NCI-H510A (cell line): ENCODE measurements at regions not wholly inside any gene's neighbourhood (a gene's known extent, or its start where the extent isn't known, plus 50 kb on each side); places are given as distances from the start of the nearest gene placed in this dataset.
"Not testable (repeated sequence)": the region's sequence is repeated elsewhere in the genome, so short reads cannot be mapped to it uniquely, and the experiment has no call there.

Experiments used
- DNase-seq: peaks from one replicate; lab custom pipeline; 2025; lab: John Stamatoyannopoulos, UW

DNA sequence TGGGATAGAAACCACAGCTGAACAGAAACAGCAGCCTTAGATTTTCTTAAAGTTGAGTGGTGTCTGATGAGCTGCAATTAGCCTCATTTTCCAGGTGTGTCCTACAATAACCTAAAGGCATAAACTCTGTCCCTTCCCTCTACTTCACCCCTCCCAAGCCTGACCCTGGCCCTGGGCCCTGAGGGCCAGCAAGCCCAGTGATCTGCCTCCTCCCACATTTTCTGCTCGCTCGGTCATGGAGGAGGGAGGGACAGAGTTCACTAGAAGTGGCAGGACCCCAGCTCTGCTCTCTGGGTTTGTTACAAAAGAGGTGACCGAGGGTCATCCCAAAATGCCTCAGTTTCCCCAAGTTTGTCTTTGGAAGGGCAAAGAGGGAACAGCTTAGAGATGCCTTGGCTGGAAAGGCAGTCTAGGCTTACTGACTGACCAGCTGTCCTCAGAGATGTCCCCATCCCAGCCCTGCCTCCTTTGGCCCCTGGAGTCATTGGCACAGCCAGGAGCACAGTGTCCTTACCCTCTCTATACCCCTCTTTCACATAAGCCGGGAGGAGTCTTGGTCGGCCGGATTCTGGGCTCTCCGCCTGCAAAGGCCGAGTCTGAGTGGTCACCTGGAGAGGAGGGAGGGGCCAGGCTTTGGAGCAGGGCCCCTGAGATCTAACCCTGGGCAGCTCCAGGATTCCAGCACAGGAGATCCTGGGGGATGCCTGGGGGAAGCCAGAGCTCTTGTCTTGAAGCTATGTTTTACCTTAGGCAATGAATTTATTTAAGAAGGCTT is 172.7 kb downstream of the PTPRU start:
- no peak for DNase-seq

DNA sequence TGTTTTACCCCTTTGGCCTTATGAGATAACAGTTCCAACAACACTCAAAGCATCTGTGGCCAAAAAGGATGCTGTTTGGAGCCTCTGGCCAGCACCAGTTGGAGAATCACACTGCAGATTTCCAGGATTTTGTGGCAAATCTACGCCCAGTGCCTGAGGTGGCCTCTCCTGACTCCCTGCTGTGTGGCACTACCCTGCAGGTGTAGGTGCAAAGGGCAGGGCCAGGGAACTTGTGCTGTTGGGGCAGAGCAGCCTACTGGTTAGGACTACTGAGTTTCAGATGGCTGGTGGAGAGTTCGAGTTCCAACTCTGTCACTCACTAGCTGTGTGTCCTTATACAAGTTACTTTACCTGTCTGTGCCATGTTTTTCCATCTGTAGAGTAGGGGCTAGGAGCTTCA is 170.5 kb downstream of the PTPRU start:
- DNase-seq = no peak

DNA sequence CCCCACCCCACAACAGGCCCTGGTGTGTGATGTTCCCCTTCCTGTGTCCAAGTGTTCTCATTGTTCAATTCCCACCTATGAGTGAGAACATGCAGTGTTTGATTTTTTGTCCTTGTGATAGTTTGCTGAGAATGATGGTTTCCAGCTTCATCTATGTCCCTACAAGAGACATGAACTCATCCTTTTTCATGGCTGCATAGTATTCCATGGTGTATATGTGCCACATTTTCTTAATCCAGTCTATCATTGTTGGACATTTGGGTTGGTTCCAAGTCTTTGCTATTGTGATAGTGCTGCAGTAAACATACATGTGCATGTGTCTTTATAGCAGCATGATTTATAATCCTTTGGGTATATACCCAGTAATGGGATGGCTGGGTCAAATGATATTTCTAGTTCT is 163.9 kb downstream of the PTPRU start:
- DNase-seq = not testable (repeated sequence)

DNA sequence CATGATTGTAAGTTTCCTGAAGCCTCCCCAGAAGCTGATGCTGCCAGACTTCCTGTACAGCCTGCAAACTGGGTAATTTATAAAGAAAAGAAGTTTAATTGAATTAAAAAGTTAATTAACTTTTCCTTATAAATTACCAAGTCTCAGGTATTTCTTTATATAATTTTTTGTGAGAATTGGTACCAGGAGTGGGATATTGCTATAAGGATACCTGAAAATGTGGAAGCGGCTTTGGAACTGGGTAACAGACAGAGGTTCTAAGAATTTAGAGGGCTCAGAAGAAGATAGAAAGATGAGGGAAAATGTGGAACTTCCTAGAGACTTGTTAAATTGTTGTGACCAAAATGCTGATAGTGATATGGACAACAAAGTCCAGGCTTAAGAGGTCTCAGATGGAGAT is 163.1 kb downstream of the PTPRU start:
- DNase-seq = no peak

DNA sequence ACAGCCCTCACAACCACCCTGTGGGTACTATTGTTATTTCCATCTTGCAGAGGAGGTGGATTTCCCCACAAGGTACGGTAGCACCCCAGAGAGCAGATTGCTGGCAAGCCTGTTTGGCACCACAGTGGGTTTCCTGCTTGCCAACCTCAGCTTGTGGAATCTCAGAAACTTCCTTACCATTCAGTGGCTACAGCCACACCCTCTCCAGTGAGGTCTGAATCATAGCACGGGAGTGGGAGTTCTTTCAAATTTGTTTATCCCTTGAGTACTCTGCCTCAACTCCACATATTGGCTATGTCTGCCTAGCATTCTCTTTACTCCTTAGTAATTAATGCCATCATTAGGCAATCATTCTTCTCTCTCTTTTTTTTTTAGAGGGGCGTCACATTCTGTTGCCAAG is 162.1 kb downstream of the PTPRU start:
- no peak for DNase-seq

DNA sequence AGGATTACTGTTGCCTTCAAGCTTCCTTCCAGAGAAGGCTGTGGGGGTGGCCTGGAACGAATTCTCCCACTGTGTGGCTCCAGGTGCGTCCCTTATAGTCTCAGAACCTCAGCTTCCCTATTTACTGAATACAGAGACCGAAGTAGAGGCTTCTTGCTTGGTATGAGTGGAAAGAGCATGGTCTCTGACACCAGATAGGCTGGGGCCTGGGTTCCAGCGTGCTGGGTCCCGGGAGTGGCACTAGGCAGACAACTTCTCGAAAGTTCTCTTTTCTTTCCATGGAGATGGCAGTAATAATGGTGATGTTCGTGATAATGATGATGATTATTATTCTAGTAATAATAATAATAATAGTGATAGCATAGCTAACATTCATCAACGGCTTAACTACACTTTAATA is 161.7 kb downstream of the PTPRU start:
- DNase-seq = no peak

DNA sequence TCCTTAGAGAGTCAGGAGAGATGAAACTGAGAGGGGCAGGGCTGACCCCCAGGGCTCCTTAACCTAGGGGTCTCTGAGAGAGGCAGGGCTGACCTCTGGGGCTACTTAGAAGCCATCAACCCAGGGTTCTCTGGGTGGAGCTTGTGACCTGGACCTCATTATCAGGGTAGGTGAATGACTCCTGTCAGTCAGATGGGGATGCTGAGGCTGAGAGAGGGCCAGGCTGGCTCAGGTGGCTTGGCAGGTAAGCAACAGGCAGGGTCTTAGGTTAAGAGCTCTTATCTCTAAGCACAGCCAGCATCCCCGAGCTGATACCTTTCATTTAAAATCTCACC is 160.9 kb downstream of the PTPRU start:
- no peak for DNase-seq

DNA sequence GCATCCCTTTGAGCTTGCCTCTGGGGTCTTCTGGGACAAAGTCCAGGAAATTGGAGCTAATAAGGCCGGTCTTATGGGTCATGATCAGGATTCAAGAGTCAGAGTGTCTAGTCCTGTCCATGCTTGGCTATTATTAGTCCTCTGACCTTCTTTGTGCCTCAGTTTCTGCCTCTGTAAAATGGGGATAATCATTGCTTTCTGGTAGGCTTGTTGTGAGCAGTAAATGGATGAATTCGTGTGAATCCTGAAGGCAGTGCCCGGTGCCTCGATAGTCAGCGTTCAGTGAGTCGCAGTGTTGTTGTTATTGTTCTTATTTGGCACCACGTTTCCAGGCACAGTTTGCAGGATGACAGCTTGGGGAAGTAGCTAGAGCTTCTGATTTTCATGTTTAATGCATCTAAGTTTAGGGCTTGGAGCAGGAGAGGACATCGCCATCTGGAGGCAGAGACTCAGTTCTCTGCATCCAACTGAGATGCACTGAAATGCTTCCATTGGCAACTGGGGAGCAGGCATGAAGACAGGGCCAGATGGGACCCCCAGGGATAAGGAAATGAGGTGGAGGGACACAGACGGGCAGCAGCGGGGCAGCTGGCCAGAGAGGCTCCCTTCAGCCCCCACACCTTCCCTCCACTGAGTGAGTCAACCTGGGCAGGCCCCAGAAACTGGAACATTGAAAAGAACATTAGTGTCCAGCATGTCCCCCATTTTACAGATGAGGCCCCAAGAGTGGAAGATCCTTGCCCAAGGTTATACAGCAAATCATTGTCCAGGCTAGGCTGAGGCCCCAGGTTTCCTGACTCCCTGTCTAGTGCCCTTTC is 160.3 kb downstream of the PTPRU start:
- DNase-seq = no peak

DNA sequence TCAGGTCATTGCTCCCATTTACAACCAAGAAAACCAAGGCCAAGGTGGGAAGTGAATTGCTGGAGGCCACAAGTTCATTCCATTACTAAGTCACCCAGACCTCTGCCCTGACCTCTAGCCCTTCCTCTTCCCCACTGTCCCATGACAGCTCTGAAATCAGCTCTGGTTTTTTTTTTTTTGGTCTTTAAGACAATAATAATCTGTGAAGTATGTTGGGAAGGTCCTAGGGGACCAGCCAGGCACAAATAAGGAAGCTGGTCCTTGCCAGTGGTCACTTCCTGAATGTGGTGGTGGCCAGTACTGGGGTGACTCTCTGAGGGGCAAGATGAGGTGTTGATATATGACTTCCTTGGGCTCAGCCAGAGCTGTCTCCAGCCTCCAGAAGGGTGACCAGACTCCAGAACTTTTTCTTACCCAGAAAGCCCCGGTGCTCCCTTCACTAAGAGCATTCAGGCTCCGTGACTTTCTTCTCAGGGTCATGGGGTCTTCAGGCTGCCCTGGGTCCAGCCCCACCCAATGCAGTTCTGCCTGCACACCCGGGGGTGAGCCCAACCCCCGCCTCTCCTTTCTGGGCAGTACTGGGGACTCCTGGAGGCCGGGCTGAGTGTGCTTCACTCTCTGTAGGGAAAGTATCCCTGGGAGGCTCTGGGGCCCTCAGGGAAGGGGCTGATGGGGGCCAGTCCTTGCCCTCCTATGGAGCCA is 159.6 kb downstream of the PTPRU start:
- DNase-seq = no peak

DNA sequence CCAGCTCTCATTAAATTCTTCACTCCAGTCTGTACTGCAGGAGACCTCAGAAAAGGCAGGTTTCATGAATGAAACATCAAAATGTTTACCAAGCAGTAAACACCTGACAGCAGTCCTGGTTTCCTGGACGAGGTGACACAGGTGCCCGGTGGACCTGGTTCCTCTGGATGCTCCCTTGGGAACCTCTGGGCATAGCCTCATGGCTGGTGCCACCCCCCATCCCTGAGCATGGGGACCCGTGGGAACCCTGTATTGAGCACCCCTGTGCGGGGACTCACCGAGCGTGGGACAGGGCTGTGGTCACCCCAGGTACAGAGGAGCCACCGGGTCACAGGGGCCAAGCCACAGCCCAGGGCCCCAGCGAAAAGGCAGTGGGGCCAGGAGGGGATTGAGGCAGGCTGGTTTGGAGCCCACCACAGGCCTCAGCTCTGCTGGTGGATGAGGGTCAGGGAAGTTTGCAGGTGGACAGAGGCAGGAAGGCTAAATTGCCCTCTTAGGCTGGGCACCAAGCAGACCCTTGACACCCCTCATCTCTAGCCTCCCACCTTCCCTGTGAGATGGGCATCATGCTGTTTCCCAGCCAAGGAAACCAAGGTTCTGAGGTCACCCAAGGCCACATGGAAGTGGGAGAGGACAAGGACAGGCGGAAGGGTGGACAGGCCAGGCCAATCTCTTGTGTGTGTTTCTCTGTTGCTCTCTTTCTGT is 158.4 kb downstream of the PTPRU start:
- DNase-seq = no peak

DNA sequence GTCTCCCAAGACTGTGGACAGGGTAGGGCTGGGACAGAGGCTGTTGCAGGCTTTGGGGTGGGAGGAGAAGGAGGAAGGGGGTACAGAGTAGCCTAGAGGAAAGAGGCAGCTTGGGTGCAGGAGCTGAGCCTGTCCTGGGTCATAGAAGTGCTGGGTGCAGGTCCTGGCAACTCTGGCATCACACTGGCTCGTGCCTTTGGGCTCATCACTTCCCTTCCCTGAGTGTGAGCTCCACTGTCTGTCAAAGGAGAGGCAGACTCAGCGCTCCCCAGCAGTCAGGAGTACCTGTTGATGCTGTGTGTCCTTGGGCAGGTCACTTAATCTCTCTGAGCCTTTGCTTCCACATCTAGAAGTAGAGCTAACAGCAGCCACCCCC is 157.1 kb downstream of the PTPRU start:
- no peak for DNase-seq

DNA sequence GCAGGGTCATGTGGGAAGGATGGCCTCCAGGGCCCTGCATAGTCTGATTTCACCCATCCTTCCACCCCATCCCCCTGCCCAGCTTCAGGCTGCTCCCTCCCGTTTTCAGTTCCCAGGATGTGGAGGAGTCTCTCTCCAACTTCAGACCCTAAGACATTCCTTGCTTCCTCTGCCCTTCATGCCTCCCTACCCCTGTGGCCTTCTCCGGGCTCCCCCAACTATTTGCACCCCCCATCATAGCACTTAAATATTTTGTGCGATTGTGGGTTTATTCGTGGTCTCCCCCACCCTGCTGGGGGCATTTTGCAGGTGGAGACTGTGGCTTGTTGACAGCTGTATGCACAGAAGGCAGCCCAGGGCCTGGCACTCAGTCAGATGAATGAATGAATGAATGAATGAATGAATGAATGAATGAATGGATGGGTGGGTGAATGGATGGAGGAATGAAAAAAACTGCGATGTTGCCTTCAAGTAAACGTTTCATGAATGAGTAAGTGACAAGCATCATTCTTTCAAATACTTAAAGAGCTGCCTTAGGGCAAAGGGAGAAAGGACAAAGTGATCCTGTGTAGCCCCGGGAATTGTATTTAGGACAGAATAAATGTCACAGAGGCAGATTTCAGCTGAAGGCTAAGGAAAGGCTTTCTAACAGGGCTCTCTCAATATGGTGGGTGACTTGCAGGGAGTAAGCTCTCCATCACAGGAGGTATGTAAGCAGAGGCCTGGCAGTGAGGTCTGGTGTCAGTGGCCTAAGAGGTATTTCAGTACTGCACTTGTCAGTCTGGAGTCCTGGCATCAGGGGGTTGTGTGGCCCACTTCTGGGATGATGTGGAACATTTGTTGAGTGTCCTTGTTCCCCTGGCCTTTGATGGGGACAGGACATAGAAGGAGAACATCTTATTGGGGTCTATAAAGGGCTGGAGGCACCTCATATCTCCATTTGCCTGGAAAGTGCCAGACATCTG is 156.4 kb downstream of the PTPRU start:
- no peak for DNase-seq

DNA sequence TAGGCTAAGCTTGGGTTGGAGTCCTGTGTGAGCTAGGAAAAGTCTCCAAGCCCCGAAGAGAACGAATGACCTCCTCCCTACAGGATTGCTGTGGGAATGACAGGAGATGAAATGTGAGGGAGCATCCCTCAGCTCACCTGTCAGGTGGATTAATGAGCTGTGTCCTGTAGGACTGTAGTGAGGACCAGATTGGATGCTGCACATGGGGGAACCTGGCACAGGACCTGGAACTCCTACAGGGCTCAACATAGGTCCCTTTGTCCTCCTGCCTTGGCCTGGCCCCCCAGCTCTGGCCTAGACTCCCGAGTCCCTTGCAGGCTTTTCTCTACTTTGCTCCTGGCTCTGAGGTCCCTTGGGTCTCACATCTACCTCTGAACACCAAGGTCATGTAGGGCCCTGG is 155.7 kb downstream of the PTPRU start:
- DNase-seq = no peak

DNA sequence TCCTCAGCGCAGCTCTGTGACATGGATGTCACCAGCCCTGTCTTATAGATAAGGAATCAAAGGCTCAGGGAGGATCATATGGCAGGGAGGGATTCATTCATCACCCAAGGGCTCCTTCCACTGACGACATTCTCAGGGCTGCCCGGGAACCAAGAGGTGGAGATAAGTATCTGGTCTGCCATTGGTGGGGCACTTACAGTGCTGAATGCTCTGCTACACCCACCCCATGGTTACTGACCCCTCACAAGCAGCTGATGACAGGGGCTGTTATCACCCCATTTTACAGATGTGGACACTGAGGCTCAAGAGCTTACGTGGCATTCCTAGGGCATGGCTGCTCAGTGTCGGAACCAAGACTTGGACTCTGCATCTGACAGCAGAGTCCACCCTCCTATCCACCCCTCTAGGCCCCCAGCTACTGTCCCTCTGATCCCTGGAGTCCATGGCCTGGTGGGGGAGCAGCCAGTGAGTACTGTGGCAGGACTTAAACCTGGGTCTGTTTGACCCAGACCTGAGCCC is 155.1 kb downstream of the PTPRU start:
- DNase-seq = no peak

DNA sequence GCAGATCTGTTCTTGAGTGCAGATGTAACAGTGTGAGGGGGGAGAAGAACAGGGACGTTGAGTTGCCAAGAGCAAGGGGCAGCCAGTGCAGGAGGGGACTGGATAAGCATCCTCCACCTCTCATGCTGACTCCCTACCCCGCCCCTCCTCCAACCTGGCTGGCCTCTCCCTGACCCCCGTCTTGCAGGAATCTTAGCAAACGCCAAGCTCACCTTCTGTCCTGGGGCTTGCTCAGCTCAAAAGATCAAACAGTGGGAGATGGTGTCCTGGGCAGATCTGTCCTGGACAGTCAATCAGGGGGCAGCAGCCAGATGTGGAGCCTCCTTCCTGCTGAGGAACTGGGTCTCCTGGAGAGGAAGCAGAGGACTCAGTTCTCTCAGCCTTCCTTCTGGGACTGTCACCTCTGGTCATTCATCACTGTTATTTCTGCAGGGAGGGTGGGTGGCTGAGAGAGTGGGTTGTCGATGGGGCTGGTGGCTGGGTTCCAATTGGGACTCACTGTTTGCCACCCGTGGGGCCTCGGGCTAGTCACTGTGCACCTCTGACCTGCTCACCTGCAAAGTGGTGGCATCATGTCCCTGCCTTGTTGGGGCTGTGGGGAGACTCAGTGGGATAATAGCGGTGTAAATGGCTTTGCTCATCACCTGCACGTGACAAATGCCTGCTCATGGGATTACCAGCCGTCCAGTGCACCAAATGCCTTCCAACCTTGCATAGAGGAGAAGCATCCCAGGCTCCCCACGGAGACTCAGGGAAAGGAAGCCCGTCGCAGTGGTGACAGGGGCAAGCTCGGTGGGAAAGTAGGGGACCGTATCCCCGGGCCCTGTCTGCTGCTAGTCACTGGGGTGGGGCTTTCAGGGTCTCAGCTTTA is 154.4 kb downstream of the PTPRU start:
- no peak for DNase-seq

DNA sequence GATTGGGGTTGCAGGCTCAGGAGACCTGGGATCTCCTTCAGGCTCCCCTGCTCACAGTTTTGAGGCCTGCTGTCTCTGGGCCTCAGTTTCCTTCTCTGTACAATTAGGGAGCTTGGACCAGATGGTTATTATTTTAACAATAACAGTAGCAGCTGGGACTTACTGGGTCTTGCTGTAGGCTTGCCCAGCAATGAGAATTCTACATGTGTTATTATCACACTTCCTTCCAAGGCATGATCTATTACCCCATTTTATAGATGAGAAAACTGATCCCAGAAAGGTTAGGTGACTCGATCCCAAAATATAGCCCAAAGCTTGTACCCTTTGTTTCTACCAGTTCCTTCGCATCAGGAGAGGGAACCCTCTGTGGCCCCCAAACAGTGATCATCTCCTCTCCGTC is 153.8 kb downstream of the PTPRU start:
- DNase-seq = no peak

DNA sequence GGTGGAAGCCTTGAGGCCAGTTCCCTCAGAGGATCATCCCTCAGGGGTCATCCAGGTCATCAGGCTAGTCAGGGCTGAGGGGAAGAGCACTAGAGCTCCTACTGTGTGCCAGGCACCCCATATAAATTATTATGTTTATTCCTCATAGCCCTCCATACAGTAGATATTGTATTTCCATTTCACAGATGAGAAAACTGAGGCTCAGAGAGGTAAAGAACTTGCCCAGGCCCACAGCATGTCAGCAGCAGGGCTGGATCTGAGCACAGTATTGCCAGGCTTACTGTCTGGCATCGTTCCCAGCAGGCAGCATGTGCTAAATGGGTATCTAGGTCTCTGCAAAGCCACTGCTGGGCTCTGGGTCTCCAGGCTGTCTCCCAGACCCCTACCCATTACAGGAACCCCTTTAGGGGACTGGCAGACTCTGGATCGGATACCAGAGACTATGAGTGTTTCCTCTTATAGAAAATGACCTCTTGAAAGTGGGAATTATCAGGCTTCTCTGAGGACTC is 153.3 kb downstream of the PTPRU start:
- DNase-seq = no peak

DNA sequence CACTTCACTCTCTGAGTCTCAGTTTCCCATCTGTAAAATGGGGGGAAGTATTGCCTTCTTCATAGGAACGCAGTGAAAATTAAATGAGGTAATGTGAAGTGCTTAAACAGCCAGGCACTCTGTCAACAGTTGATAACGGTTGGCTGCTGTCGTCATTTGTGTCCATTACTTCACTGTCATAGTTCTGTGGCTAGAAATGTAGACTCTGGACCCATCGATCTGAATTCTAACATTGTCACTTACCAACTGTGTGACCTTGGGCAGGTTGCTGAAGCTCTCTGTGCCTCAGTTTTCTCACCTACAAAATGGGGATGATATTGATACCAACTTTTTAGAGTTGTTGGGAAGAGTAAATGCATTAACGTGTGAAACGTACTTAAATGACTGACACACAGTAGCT is 152.6 kb downstream of the PTPRU start:
- DNase-seq = no peak

DNA sequence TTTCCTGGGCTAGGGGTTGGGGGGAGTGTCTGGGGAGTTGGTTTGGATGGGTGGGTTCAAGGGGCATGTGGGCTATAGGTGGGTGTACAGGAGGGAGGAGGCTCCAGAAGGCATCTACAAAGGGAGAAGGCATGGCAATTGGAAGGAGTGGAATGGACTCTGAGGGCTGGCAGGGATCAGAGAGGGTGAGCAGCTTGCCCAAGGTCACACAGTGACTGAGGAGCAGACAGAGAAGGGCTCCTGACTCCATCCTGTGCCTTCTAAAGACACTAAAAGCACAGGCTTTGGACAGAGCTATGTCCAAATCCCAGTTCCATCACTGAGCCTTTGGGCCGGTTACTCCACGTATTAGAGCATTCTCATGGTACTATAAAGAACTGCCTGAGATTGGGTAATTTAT is 151.8 kb downstream of the PTPRU start:
- DNase-seq = no peak

DNA sequence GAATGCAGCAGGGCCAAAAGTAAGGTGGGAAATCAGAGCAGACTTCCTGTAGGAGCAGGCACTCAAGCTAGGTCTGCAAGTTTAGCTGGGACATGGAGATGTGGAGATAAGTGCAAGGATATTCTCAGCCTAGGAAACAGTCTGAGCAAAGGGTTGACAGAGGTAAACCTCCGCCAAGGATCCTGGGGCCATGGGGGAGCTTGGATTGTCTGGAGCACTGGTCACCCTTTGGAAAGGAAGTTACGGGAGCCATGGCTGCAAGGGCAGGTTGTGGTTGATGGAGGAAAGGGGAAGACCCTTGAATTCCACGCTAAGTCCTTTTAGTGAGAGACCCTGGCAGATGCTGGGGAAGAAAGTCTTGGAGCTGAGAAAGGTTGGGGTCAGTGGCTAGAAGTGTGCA is 150.9 kb downstream of the PTPRU start:
- no peak for DNase-seq
